Stomach (tissue), 4 donors: ENCODE measurements at regions not wholly inside any gene's neighbourhood (a gene's known extent, or its start where the extent isn't known, plus 50 kb on each side); places are given as distances from the start of the nearest gene placed in this dataset.

ENCODE experiments used
- EP300 ChIP-seq: sonication (generic); formaldehyde crosslinking; IDR thresholded peaks from one replicate; pipeline ENCODE4 v1.6.1; 2017; ENCODE audit warnings: antibody characterized with exemption
- POLR2A ChIP-seq, 4 donors: fragments of 450-650 bp; IDR thresholded peaks; one replicate each; pipeline ENCODE4 v1.6.1; 2016; ENCODE audit warnings: antibody characterized with exemption in 4 of 4, control low read depth in 2 of 4, mild to moderate bottlenecking in 1 of 4, moderate library complexity in 1 of 4
- POLR2AphosphoS5 ChIP-seq, 3 donors: sonication (generic); formaldehyde crosslinking; IDR thresholded peaks; one replicate each; pipeline ENCODE4 v1.6.1; 2016; ENCODE audit warnings: antibody characterized with exemption in 3 of 3
- TF ChIP-seq, protein P1 (sequence below), 7 experiments: fragments of 450-650 bp in 4 of 7; fragments of 200-600 bp in 3 of 7; sonication (generic) in 3 of 7; IDR thresholded peaks; one replicate each; pipeline ENCODE4 v1.5.1; 2016 to 2019; ENCODE audit warnings: antibody characterized with exemption in 7 of 7, control low read depth in 2 of 7, mild to moderate bottlenecking in 1 of 7

DNA sequence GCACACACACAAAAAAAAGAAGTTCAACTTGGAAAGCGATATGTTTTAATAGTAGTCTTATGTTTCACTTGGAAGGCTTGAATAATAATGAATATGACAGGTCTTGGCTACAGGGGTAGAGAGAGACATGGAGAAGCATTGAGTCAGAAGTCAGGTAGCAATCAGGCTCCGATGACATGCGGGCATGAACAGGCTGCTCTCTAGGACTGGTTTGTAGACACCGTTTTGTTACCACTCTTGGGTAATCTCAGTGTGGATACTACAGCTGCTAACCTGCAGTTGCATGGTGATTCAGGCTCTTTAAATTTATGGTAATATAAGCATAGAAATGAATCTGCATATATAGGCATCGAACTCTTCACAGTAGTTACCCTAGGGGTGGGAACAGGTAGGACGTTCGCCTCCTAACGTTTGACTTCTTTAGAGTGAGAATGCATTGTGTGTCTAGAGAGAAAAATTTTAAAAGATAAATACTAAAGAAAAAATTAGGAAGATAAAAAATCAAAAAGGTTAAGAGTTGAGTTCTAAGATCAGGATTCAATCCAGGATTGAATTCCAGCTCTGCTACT, 241.6 kb upstream of the KBTBD8 start:
- TF ChIP-seq, protein P1, sequence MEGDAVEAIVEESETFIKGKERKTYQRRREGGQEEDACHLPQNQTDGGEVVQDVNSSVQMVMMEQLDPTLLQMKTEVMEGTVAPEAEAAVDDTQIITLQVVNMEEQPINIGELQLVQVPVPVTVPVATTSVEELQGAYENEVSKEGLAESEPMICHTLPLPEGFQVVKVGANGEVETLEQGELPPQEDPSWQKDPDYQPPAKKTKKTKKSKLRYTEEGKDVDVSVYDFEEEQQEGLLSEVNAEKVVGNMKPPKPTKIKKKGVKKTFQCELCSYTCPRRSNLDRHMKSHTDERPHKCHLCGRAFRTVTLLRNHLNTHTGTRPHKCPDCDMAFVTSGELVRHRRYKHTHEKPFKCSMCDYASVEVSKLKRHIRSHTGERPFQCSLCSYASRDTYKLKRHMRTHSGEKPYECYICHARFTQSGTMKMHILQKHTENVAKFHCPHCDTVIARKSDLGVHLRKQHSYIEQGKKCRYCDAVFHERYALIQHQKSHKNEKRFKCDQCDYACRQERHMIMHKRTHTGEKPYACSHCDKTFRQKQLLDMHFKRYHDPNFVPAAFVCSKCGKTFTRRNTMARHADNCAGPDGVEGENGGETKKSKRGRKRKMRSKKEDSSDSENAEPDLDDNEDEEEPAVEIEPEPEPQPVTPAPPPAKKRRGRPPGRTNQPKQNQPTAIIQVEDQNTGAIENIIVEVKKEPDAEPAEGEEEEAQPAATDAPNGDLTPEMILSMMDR (IDR thresholded peaks at IDR 0.05) = no peak
- TF ChIP-seq POLR2A (IDR thresholded peaks at IDR 0.05) (no peak), EP300 (no peak), POLR2AphosphoS5 (IDR thresholded peaks at IDR 0.05) (no peak)
